A549 (cell line): ENCODE measurements at regions not wholly inside any gene's neighbourhood (a gene's known extent, or its start where the extent isn't known, plus 50 kb on each side); places are given as distances from the start of the nearest gene placed in this dataset.

ENCODE experiments used
- CBX8 ChIP-seq: fragments of 200-600 bp; sonication (generic); IDR thresholded peaks from 2 replicates; pipeline ENCODE4 v1.6.1; 2016
- CTCF ChIP-seq: fragments of >200 bp; sonication (Bioruptor Twin); formaldehyde crosslinking; IDR thresholded peaks from 3 replicates; pipeline ENCODE4 v1.5.1; 2016
- EHMT2 ChIP-seq: fragments of 200-600 bp; sonication (generic); IDR thresholded peaks from 2 replicates; pipeline ENCODE4 v1.6.1; 2016; ENCODE audit warnings: antibody characterized with exemption, low read depth, mild to moderate bottlenecking, moderate library complexity
- ESRRA ChIP-seq: fragments of 150-350 bp; IDR thresholded peaks from 2 replicates; pipeline ENCODE4 v1.6.1; 2014; ENCODE audit warnings: mild to moderate bottlenecking, low read length, borderline replicate concordance
- HEYL ChIP-seq: fragments of 250-450 bp; sonication (Bioruptor Pico); IDR thresholded peaks from 2 replicates; pipeline ENCODE4 v1.8.0; 2021; ENCODE audit warnings: mild to moderate bottlenecking, moderate library complexity
- JUNB ChIP-seq: fragments of >200 bp; sonication (Bioruptor Twin); formaldehyde crosslinking; IDR thresholded peaks from 2 replicates; pipeline ENCODE4 v1.6.1; 2016
- POLR2A ChIP-seq: IDR thresholded peaks from 2 replicates; pipeline ENCODE4 v1.6.1; 2012; ENCODE audit warnings: mild to moderate bottlenecking, low read length
- RAD21 ChIP-seq, 2 experiments: fragments of >200 bp in 1 of 2; sonication (Bioruptor Twin) in 1 of 2; formaldehyde crosslinking in 1 of 2; IDR thresholded peaks in 1 of 2; conservative IDR thresholded peaks in 1 of 2; 2 replicates in 1 of 2; 3 replicates in 1 of 2; pipeline ENCODE4 v1.6.1; 2012 to 2018; ENCODE audit warnings: inconsistent platforms in 1 of 2
- TP53 ChIP-seq: fragments of 250-450 bp; sonication (Bioruptor Pico); IDR thresholded peaks from 2 replicates; pipeline ENCODE4 v1.5.0; 2021; ENCODE audit warnings: mild to moderate bottlenecking, moderate library complexity

GRCh38 chr12:58046271-58046670 lies 104.9 kb downstream of the ATP23 start:
- no peak for TF ChIP-seq CBX8
- TF ChIP-seq CTCF: no peak
- no peak for TF ChIP-seq POLR2A
- TF ChIP-seq RAD21 (conservative IDR thresholded peaks at IDR 0.05 in 1 of 2, IDR thresholded peaks at IDR 0.05 in 1 of 2): no peak
- no peak for TF ChIP-seq HEYL (CRISPR knock-in tag)
- no peak for TF ChIP-seq TP53 (CRISPR knock-in tag)
- no peak for TF ChIP-seq ESRRA
- TF ChIP-seq JUNB: no peak
- no peak for TF ChIP-seq EHMT2
